ENCODE measurements at regions not wholly inside any gene's neighbourhood (a gene's known extent, or its start where the extent isn't known, plus 50 kb on each side); places are given as distances from the start of the nearest gene placed in this dataset.
A peak's percentile ranks its signal among the peaks of the same experiment; 100 is the strongest.

DNA sequence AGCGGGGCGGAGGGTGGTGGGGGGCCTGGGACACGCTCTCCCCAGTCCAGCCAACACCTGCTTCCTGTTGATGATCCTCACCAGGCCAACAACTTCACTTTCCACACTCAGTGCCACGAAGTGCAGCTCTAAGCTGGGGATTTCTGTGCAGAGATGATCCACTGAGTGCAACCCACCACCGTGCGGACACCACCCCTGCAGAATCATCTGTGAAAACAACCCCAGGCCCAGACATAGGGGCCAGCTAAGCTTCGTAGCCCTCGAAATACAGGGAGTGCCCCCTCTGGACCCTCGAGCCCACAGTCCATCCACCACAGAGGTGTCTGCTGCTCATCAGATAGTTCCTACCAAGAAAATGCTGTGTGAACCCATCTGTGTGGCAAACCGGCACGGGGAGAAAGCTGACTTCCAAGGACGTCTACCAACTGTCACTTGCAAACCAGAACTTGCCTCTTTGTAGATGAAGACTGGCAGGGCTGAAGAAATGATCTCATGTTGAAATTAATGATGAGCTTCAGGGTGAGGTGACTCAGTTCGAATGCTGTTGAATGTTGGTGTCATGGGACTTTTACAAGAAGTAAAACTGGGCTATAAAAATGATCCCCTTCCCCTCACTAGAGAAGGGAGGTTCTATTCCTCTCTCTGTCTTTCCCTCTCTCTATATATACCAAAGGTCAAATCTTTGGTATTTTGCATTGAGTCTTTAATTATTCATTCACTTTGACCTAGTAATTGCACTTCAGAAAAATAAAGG lies 73.4 kb downstream of the MYEOV start:
- Histone ChIP-seq H3K4me3 (ENCODE audit: low read depth, low read length) (no peak overlapping the region), H3K36me3 (ENCODE audit: control insufficient read depth, insufficient read depth, low read length) (no peaks in the 10 kb centered on the region), H3K9me3 (ENCODE audit: control insufficient read depth in 2 of 2, low read length in 2 of 2) (no peaks in the 10 kb centered on the region), H3K4me1 (ENCODE audit: control insufficient read depth, insufficient read depth, low read length, poor library complexity, severe bottlenecking) (no peaks in the 10 kb centered on the region), H3K27me3 (ENCODE audit: control insufficient read depth, insufficient read depth, low read length) (no peaks in the 10 kb centered on the region), H3K27ac (ENCODE audit: insufficient read depth, low read length, poor library complexity, severe bottlenecking) (no peak overlapping the region)
- ATAC-seq (ENCODE audit: low read depth in 2 of 2) (no peak), DNase-seq (no peak)
- Mint-ChIP-seq H3K9me3 (no peaks in the 10 kb centered on the region), H3K27me3 (peaks cover 4% of the 10 kb centered on the region), H3K4me3 (no peak overlapping the region), H3K36me3 (no peaks in the 10 kb centered on the region), H3K4me1 (peaks cover 0 to 2% (median 0%) of the 10 kb centered on the region in 4 donors), H3K27ac (no peak overlapping the region)

GRCh38 chr11:69368119-69368880 lies 74.3 kb downstream of the MYEOV start:
- Histone ChIP-seq H3K27me3 (ENCODE audit: control insufficient read depth, insufficient read depth, low read length) (no peaks in the 10 kb centered on the region), H3K9me3 (ENCODE audit: control insufficient read depth in 2 of 2, low read length in 2 of 2) (no peaks in the 10 kb centered on the region), H3K4me3 (ENCODE audit: low read depth, low read length) (no peak overlapping the region), H3K36me3 (ENCODE audit: control insufficient read depth, insufficient read depth, low read length) (no peaks in the 10 kb centered on the region), H3K27ac (ENCODE audit: insufficient read depth, low read length, poor library complexity, severe bottlenecking) (no peak overlapping the region), H3K4me1 (ENCODE audit: control insufficient read depth, insufficient read depth, low read length, poor library complexity, severe bottlenecking) (no peaks in the 10 kb centered on the region)
- peaks cover 0 to 2% (median 0%) of the 10 kb centered on the region in 4 donors for H3K4me1 Mint-ChIP-seq
- DNase-seq (no peak), ATAC-seq (ENCODE audit: low read depth in 2 of 2) (no peak)
- no peaks in the 10 kb centered on the region for H3K9me3 Mint-ChIP-seq
- no peak overlapping the region for H3K4me3 Mint-ChIP-seq
- H3K36me3 Mint-ChIP-seq = no peaks in the 10 kb centered on the region
- H3K27me3 Mint-ChIP-seq = peaks cover 4% of the 10 kb centered on the region
- no peak overlapping the region for H3K27ac Mint-ChIP-seq

- H3K4me1 Mint-ChIP-seq = peaks cover 0 to 2% (median 0%) of the 10 kb centered on the region in 4 donors
- Histone ChIP-seq H3K27me3 (ENCODE audit: control insufficient read depth, insufficient read depth, low read length) (no peaks in the 10 kb centered on the region), H3K36me3 (ENCODE audit: control insufficient read depth, insufficient read depth, low read length) (no peaks in the 10 kb centered on the region), H3K4me3 (ENCODE audit: low read depth, low read length) (no peak overlapping the region), H3K4me1 (ENCODE audit: control insufficient read depth, insufficient read depth, low read length, poor library complexity, severe bottlenecking) (no peaks in the 10 kb centered on the region), H3K9me3 (ENCODE audit: control insufficient read depth in 2 of 2, low read length in 2 of 2) (no peaks in the 10 kb centered on the region), H3K27ac (ENCODE audit: insufficient read depth, low read length, poor library complexity, severe bottlenecking) (no peak overlapping the region)
- no peak overlapping the region for H3K27ac Mint-ChIP-seq
- ATAC-seq (ENCODE audit: low read depth in 2 of 2) (no peak), DNase-seq (no peak)
- peaks cover 4% of the 10 kb centered on the region for H3K27me3 Mint-ChIP-seq
- H3K36me3 Mint-ChIP-seq = no peaks in the 10 kb centered on the region
- no peaks in the 10 kb centered on the region for H3K9me3 Mint-ChIP-seq
- H3K4me3 Mint-ChIP-seq = no peak overlapping the region
Observed at GRCh38 chr11:69369210-69369825, 75.4 kb downstream of the MYEOV start.

DNA sequence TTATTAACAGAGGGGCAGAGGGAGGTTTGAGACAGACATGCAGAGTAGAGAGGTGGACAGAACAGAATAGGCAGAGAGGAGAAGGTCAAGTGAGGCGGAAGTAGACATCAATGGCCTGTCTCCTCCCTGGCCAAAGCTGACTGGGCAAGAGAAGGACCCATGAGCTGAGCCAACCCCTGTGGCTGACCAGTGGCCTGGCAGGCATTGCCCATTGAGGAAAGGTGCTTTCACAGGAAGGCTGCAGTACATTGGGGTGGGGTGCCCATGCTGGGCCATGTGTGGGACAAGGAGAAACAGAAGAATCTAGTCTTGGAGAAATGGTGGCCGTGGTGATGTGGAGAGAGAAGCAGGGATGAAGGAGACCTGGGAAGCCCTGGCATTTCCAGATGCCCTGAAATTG lies 76.0 kb downstream of the MYEOV start:
- DNase-seq (no peak), ATAC-seq (ENCODE audit: low read depth in 2 of 2) (no peak)
- no peaks in the 10 kb centered on the region for H3K36me3 Mint-ChIP-seq
- no peaks in the 10 kb centered on the region for H3K4me1 ChIP-seq (ENCODE audit: control insufficient read depth, insufficient read depth, low read length, poor library complexity, severe bottlenecking)
- no peaks in the 10 kb centered on the region for H3K9me3 ChIP-seq (ENCODE audit: control insufficient read depth in 2 of 2, low read length in 2 of 2)
- peak overlapping the region in 1 of 3 donors; percentile 44 for H3K27ac Mint-ChIP-seq
- H3K27ac ChIP-seq (ENCODE audit: insufficient read depth, low read length, poor library complexity, severe bottlenecking) = no peak overlapping the region
- peaks cover 4% of the 10 kb centered on the region for H3K27me3 Mint-ChIP-seq
- H3K4me3 Mint-ChIP-seq = no peak overlapping the region
- no peak overlapping the region for H3K4me3 ChIP-seq (ENCODE audit: low read depth, low read length)
- H3K27me3 ChIP-seq (ENCODE audit: control insufficient read depth, insufficient read depth, low read length) = no peaks in the 10 kb centered on the region
- no peaks in the 10 kb centered on the region for H3K9me3 Mint-ChIP-seq
- H3K4me1 Mint-ChIP-seq = peaks cover 0 to 2% (median 0%) of the 10 kb centered on the region in 4 donors
- H3K36me3 ChIP-seq (ENCODE audit: control insufficient read depth, insufficient read depth, low read length) = no peaks in the 10 kb centered on the region

DNA sequence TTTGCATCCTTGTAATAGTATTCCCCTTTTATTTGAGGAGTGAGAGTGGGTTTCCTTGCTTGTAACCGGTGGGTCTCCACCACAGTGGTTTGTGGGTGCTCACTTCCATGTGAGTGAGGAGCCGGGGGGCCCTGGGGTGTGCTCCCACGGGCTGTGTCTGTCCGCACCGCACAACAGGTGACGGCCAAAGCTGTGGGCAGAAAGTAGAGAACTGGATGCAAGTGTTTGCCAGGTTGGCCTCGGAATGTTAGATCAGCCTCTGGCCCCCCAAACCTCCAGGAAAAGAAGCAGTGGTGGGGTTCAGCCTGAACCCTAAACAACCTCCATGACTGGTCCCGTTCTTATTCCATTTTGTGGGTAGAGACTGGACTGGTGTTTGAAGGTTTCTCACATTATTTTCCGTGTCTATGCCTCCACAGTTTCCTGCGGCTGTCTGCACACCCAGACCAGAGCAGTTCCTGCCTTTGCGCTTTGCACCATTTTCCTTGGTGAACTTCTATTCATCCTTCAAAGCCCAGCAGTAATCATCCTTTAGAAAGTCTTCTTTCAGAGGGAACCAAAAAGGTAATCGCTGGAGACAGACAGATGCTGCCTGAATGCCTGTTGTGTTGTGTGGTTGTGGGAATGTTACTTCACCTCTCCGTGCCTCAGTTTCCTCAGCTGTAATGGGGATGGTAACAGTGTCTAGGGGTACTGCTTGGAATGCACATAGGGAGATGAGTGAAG lies 77.2 kb downstream of the MYEOV start:
- no peak for DNase-seq
- no peaks in the 10 kb centered on the region for H3K27me3 ChIP-seq (ENCODE audit: control insufficient read depth, insufficient read depth, low read length)
- peaks cover 4% of the 10 kb centered on the region for H3K27me3 Mint-ChIP-seq

DNA sequence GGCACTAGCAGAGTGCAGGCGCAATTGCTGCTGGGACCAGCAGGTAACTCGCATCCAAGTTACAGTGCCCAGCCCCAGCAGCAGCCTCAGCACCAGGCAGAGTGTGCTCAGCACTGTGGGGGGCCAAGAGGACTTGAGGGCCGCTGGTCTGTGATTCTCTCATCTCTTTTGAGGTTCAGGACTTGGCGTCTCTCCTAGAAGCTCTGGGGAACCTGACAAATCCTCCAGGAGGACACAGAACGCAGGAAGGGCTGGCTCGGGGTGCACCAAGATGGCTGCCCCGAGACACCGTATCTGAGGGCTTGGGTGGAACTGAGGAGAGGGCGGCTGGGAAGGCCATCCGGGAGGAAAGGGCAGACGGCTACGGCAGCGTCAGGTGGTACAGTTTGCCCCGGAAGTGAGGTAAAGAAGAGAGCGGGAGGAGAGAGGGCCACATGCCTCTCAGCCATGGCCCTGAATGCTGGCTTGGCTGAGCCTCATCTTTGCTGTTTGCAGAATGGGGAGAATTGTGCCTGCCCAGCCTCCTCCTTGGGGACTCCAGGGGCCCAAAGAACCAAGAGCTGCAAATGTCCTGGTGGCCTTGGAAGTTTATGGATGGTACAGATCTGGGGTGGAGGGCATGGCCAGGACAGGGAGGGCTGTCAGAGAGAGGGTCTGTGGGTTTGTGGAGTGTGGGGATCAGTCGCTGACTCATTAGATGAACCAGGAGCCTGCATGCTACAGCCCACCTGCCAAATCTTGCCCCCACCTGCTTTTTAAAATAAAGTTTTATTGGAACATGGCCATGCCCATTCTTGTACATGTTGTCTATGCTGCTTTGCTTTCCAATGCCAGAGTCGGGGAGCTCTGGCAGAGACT lies 78.0 kb downstream of the MYEOV start:
- H3K36me3 ChIP-seq (ENCODE audit: control insufficient read depth, insufficient read depth, low read length) = no peaks in the 10 kb centered on the region
- no peak for DNase-seq
- H3K9me3 ChIP-seq (ENCODE audit: control insufficient read depth in 2 of 2, low read length in 2 of 2) = no peaks in the 10 kb centered on the region
- Mint-ChIP-seq H3K9me3 (no peaks in the 10 kb centered on the region), H3K4me3 (no peak overlapping the region), H3K27me3 (peaks cover 4% of the 10 kb centered on the region), H3K4me1 (peaks cover 0 to 2% (median 0%) of the 10 kb centered on the region in 4 donors), H3K36me3 (no peaks in the 10 kb centered on the region), H3K27ac (no peak overlapping the region)
- no peaks in the 10 kb centered on the region for H3K27me3 ChIP-seq (ENCODE audit: control insufficient read depth, insufficient read depth, low read length)
- H3K27ac ChIP-seq (ENCODE audit: insufficient read depth, low read length, poor library complexity, severe bottlenecking) = no peak overlapping the region
- no peak for ATAC-seq (ENCODE audit: low read depth in 2 of 2)
- no peaks in the 10 kb centered on the region for H3K4me1 ChIP-seq (ENCODE audit: control insufficient read depth, insufficient read depth, low read length, poor library complexity, severe bottlenecking)
- H3K4me3 ChIP-seq (ENCODE audit: low read depth, low read length) = no peak overlapping the region

More for the DNA sequence above, 77.2 kb downstream of the MYEOV start:
- H3K36me3 ChIP-seq (ENCODE audit: control insufficient read depth, insufficient read depth, low read length) = no peaks in the 10 kb centered on the region
- Mint-ChIP-seq H3K27ac (no peak overlapping the region), H3K9me3 (no peaks in the 10 kb centered on the region), H3K36me3 (no peaks in the 10 kb centered on the region), H3K4me3 (no peak overlapping the region), H3K4me1 (peaks cover 0 to 2% (median 0%) of the 10 kb centered on the region in 4 donors)
- no peaks in the 10 kb centered on the region for H3K9me3 ChIP-seq (ENCODE audit: control insufficient read depth in 2 of 2, low read length in 2 of 2)
- H3K27ac ChIP-seq (ENCODE audit: insufficient read depth, low read length, poor library complexity, severe bottlenecking) = no peak overlapping the region
- no peak for ATAC-seq (ENCODE audit: low read depth in 2 of 2)
- no peak overlapping the region for H3K4me3 ChIP-seq (ENCODE audit: low read depth, low read length)
- H3K4me1 ChIP-seq (ENCODE audit: control insufficient read depth, insufficient read depth, low read length, poor library complexity, severe bottlenecking) = no peaks in the 10 kb centered on the region
